GM04503 (cell line): ENCODE measurements at regions not wholly inside any gene's neighbourhood (a gene's known extent, or its start where the extent isn't known, plus 50 kb on each side); places are given as distances from the start of the nearest gene placed in this dataset.

Source experiments
- DNase-seq: peaks from one replicate; pipeline ENCODE4 v3.0.0-alpha.2; 2012; ENCODE audit warnings: low read depth

GRCh38 chr10:112047674-112048073 lies 135.9 kb downstream of the GPAM start:
- DNase-seq, result no peak

GRCh38 chr10:112052166-112052565 lies 131.4 kb downstream of the GPAM start:
- no peak for DNase-seq

GRCh38 chr10:112053895-112054294 lies 129.7 kb downstream of the GPAM start:
- no peak for DNase-seq

GRCh38 chr10:112054516-112054915 lies 129.0 kb downstream of the GPAM start:
- no peak for DNase-seq

GRCh38 chr10:112057072-112057471 lies 126.5 kb downstream of the GPAM start:
- DNase-seq, result no peak

- DNase-seq, result no peak
Observed at GRCh38 chr10:112059220-112059619, 124.3 kb downstream of the GPAM start.

- no peak for DNase-seq
Observed at GRCh38 chr10:112071596-112072133, 111.9 kb downstream of the GPAM start.

- DNase-seq, result no peak
Observed at GRCh38 chr10:112078003-112078402, 105.6 kb downstream of the GPAM start.

- no peak for DNase-seq
Observed at GRCh38 chr10:112080231-112080630, 103.3 kb downstream of the GPAM start.

GRCh38 chr10:112082120-112082519 lies 101.4 kb downstream of the GPAM start:
- DNase-seq, result no peak

GRCh38 chr10:112083472-112083871 lies 100.1 kb downstream of the GPAM start:
- DNase-seq, result no peak

GRCh38 chr10:112087953-112088456 lies 95.6 kb downstream of the GPAM start:
- no peak for DNase-seq

GRCh38 chr10:112091703-112092102 lies 91.9 kb downstream of the GPAM start:
- DNase-seq, result no peak

- no peak for DNase-seq
Observed at GRCh38 chr10:112092519-112092918, 91.0 kb downstream of the GPAM start.

GRCh38 chr10:112094984-112095383 lies 88.6 kb downstream of the GPAM start:
- no peak for DNase-seq

GRCh38 chr10:112095731-112096130 lies 87.8 kb downstream of the GPAM start:
- no peak for DNase-seq

- DNase-seq, result no peak
Observed at GRCh38 chr10:112098682-112099081, 84.9 kb downstream of the GPAM start.
